Trophoblast cell (in vitro differentiated cells and primary cell): ENCODE measurements at regions not wholly inside any gene's neighbourhood (a gene's known extent, or its start where the extent isn't known, plus 50 kb on each side); places are given as distances from the start of the nearest gene placed in this dataset.
"Not testable (repeated sequence)": the region's sequence is repeated elsewhere in the genome, so short reads cannot be mapped to it uniquely, and the experiment has no call there.

Source experiments
- DNase-seq, 2 donors: peaks; one replicate each; pipeline ENCODE4 v3.0.0-alpha.2; 2016
- H2AFZ ChIP-seq: 2 replicates; pipeline ENCODE4 v1.6.1; 2013; ENCODE audit warnings: low read length, moderate library complexity, mild to moderate bottlenecking; ENCODE audit not compliant: insufficient read depth, poor library complexity
- H2AK5ac ChIP-seq: 2 replicates; pipeline ENCODE4 v1.6.1; 2013; ENCODE audit warnings: mild to moderate bottlenecking, low read length
- H2BK120ac ChIP-seq: 2 replicates; pipeline ENCODE4 v1.6.1; 2013; ENCODE audit warnings: low read length, mild to moderate bottlenecking, moderate library complexity; ENCODE audit not compliant: insufficient read depth, poor library complexity
- H2BK12ac ChIP-seq: 2 replicates; pipeline ENCODE4 v1.6.1; 2013; ENCODE audit warnings: mild to moderate bottlenecking, low read length, moderate library complexity
- H2BK5ac ChIP-seq: 2 replicates; pipeline ENCODE4 v1.6.1; 2013; ENCODE audit warnings: low read length, low read depth, moderate library complexity, mild to moderate bottlenecking; ENCODE audit not compliant: poor library complexity
- H3K14ac ChIP-seq: 2 replicates; pipeline ENCODE4 v1.6.1; 2013; ENCODE audit warnings: mild to moderate bottlenecking, low read length
- H3K18ac ChIP-seq: 2 replicates; pipeline ENCODE4 v1.6.1; 2013; ENCODE audit warnings: mild to moderate bottlenecking, low read length
- H3K23ac ChIP-seq: 2 replicates; pipeline ENCODE4 v1.6.1; 2013; ENCODE audit warnings: low read length
- H3K27ac ChIP-seq: 2 replicates; pipeline ENCODE4 v1.5.1; 2013; ENCODE audit warnings: low read depth, mild to moderate bottlenecking, inconsistent platforms, low read length, moderate library complexity
- H3K27me3 ChIP-seq: 2 replicates; pipeline ENCODE4 v1.6.1; 2013; ENCODE audit warnings: inconsistent platforms, mild to moderate bottlenecking, low read length, moderate library complexity; ENCODE audit not compliant: insufficient read depth
- H3K36me3 ChIP-seq, 2 experiments: 1 replicate in 1 of 2; 2 replicates in 1 of 2; pipeline ENCODE4 v1.6.1; 2013; ENCODE audit warnings: low read length in 2 of 2, mild to moderate bottlenecking in 2 of 2, moderate library complexity in 1 of 2; ENCODE audit not compliant: insufficient read depth in 2 of 2, control insufficient read depth in 1 of 2
- H3K4ac ChIP-seq: 2 replicates; pipeline ENCODE4 v1.6.1; 2013; ENCODE audit warnings: low read depth, mild to moderate bottlenecking, low read length, moderate library complexity
- H3K4me1 ChIP-seq, 2 experiments: 1 replicate in 1 of 2; 2 replicates in 1 of 2; pipeline ENCODE4 v1.6.1; 2013; ENCODE audit warnings: low read length in 2 of 2, mild to moderate bottlenecking in 2 of 2, moderate library complexity in 1 of 2; ENCODE audit not compliant: insufficient read depth in 2 of 2, control insufficient read depth in 1 of 2
- H3K4me2 ChIP-seq: 2 replicates; pipeline ENCODE4 v1.6.1; 2013; ENCODE audit warnings: inconsistent platforms, mild to moderate bottlenecking, low read length, moderate library complexity
- H3K4me3 ChIP-seq: 2 replicates; pipeline ENCODE4 v1.5.1; 2013; ENCODE audit warnings: mild to moderate bottlenecking, low read depth, low read length, inconsistent platforms
- H3K79me1 ChIP-seq: one replicate; pipeline ENCODE4 v1.6.1; 2013; ENCODE audit warnings: low read length
- H3K79me2 ChIP-seq: 2 replicates; pipeline ENCODE4 v1.6.1; 2013; ENCODE audit warnings: low read length, mild to moderate bottlenecking; ENCODE audit not compliant: control insufficient read depth, insufficient read depth, poor library complexity
- H3K9ac ChIP-seq: 2 replicates; pipeline ENCODE4 v1.6.1; 2013; ENCODE audit warnings: mild to moderate bottlenecking, low read length
- H3K9me3 ChIP-seq: 2 replicates; pipeline ENCODE4 v1.6.1; 2013; ENCODE audit warnings: low read depth, mild to moderate bottlenecking, control low read depth, inconsistent platforms, low read length; ENCODE audit not compliant: insufficient read depth
- H4K12ac ChIP-seq: 2 replicates; pipeline ENCODE4 v1.6.1; 2013; ENCODE audit warnings: low read depth, mild to moderate bottlenecking, low read length, moderate library complexity
- H4K8ac ChIP-seq: 2 replicates; pipeline ENCODE4 v1.6.1; 2013; ENCODE audit warnings: low read depth, mild to moderate bottlenecking, low read length, moderate library complexity
- H4K91ac ChIP-seq: one replicate; pipeline ENCODE4 v1.6.1; 2013; ENCODE audit warnings: low read depth, mild to moderate bottlenecking, low read length, moderate library complexity
- WGBS: extraction: QIAGEN DNeasy Blood & Tissue Kit; methylation state at CpG from one replicate; pipeline ENCODE4 v1.1.7; 2013; ENCODE audit warnings: missing lambda C conversion rate; ENCODE audit not compliant: insufficient read length, insufficient coverage; ENCODE audit errors: extremely low coverage; 5-methylcytosine and 5-hydroxymethylcytosine counted together

DNA sequence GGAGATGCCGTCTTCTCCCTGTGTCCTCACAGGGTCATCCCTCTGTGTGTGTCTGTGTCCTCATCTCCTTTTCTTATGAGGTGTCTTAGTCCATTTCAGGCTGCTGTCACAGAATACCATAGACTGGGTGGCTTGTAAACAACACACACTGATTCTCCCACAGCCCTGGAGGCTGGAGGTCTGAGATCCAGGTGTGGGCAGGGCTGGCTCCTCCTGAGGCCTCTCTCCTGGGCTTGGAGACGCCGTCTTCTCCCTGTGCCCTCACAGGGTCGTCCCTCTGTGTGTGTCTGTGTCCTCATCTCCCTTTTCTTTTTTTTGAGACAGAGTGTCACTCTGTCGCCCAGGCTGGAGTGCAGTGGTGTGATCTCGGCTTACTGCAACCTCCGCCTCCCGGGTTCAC, 75.9 kb downstream of the CRLF2 start:
- H2BK12ac ChIP-seq, H2AK5ac ChIP-seq, H3K27ac ChIP-seq, H4K8ac ChIP-seq, H3K9me3 ChIP-seq, DNase-seq, H3K4me1 ChIP-seq, H3K9ac ChIP-seq, H3K4ac ChIP-seq, H3K4me2 ChIP-seq, H3K23ac ChIP-seq, H2BK5ac ChIP-seq, H4K91ac ChIP-seq, H4K12ac ChIP-seq, H3K4me3 ChIP-seq, H2BK120ac ChIP-seq, H2AFZ ChIP-seq, H3K27me3 ChIP-seq, H3K79me2 ChIP-seq, H3K79me1 ChIP-seq, H3K14ac ChIP-seq, H3K36me3 ChIP-seq, H3K18ac ChIP-seq: not testable (repeated sequence)
- no CpG with 5 or more reads among the region's 8 CpGs for WGBS

DNA sequence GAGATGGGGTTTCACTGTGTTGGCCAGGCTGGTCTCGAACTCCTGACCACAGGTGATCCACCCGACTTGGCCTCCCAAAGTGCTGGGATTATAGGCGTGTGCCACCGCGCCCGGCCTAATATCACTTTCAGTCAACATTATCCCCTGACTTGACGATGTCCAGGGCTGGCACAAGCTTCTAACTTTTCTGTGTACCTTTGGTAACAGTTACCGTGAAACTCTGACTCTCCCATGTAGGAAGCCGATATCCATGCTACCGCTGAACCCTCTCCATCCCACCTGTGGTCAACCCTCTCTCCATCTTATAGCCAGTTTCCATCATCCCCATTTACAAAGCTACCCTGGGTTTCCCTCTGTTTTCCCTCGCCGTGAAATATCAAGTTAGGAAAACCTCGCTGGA, 77.5 kb downstream of the CRLF2 start:
- Histone ChIP-seq H3K14ac (no peak overlapping the region), H2AFZ (no peak overlapping the region), H3K18ac (no peak overlapping the region), H3K36me3 (no peaks in the 10 kb centered on the region), H4K12ac (no peak overlapping the region), H2BK120ac (no peak overlapping the region), H3K4ac (no peak overlapping the region), H3K27me3 (no peaks in the 10 kb centered on the region), H3K4me3 (no peak overlapping the region), H3K4me2 (no peak overlapping the region), H3K23ac (no peak overlapping the region), H4K8ac (no peak overlapping the region), H2BK5ac (no peak overlapping the region), H3K4me1 (no peaks in the 10 kb centered on the region), H3K9ac (no peak overlapping the region), H2BK12ac (no peak overlapping the region), H3K79me2 (no peaks in the 10 kb centered on the region), H3K9me3 (no peaks in the 10 kb centered on the region), H4K91ac (no peak overlapping the region), H3K79me1 (no peaks in the 10 kb centered on the region), H2AK5ac (no peak overlapping the region), H3K27ac (no peak overlapping the region)
- DNase-seq = no peak
- WGBS = no CpG with 5 or more reads among the region's 13 CpGs

DNA sequence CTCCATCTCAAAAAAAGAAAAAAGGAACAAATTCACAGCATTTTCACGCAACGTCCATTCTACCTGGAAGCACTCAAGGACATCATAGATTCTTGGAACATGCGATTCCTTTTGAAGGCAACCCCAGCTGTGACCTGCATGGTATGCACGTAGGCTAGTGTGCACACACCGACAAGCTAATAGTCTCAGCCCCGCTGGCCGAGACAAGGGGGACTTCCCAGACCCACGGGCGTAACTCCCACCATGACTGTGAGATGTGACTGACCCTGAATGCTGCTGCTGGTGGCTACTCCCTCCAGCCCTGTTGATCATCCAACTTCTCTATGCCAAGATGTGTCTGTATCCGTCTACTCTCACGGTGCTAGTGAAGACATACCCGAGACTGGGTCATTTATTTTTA, 78.3 kb downstream of the CRLF2 start:
- H3K27me3 ChIP-seq = no peaks in the 10 kb centered on the region
- H2AK5ac ChIP-seq = no peak overlapping the region
- no peak overlapping the region for H3K4me3 ChIP-seq
- H4K8ac ChIP-seq = no peak overlapping the region
- H3K14ac ChIP-seq = no peak overlapping the region
- no peak overlapping the region for H3K23ac ChIP-seq
- no peak overlapping the region for H2AFZ ChIP-seq
- no peak overlapping the region for H4K12ac ChIP-seq
- H3K36me3 ChIP-seq = no peaks in the 10 kb centered on the region
- no peaks in the 10 kb centered on the region for H3K79me1 ChIP-seq
- H3K18ac ChIP-seq = no peak overlapping the region
- no peak overlapping the region for H3K4me2 ChIP-seq
- no peak overlapping the region for H3K9ac ChIP-seq
- H2BK120ac ChIP-seq = no peak overlapping the region
- DNase-seq = no peak
- H2BK12ac ChIP-seq = no peak overlapping the region
- no peak overlapping the region for H3K4ac ChIP-seq
- no peaks in the 10 kb centered on the region for H3K4me1 ChIP-seq
- no CpG with 5 or more reads among the region's 12 CpGs for WGBS
- H2BK5ac ChIP-seq = no peak overlapping the region
- H3K9me3 ChIP-seq = no peaks in the 10 kb centered on the region
- no peaks in the 10 kb centered on the region for H3K79me2 ChIP-seq
- no peak overlapping the region for H3K27ac ChIP-seq
- no peak overlapping the region for H4K91ac ChIP-seq

DNA sequence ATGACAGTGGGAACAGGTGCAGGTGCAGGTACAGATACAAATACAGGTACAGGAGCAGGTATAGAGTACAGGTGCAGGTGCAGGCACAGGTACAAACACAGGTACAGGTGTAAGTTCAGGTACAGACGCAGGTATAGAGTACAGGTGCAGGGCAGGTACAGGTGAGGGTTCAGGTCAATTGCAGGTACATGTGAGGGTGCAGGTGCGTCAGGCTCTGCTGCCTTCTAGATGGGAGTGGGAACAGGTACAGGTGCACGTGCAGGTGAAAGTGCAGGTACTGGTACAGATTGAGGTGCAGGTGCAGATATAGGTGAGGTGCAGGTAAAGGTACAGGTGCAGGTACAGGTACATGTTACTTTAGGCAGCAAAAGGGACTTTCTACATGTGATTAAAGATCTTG, 85.7 kb downstream of the CRLF2 start:
- Histone ChIP-seq H4K91ac (no peak overlapping the region), H3K27ac (no peak overlapping the region), H3K23ac (no peak overlapping the region), H3K18ac (no peak overlapping the region), H3K4ac (no peak overlapping the region), H2AK5ac (no peak overlapping the region), H3K36me3 (no peaks in the 10 kb centered on the region), H4K8ac (no peak overlapping the region), H2BK12ac (no peak overlapping the region), H4K12ac (no peak overlapping the region), H3K79me1 (no peaks in the 10 kb centered on the region), H3K14ac (no peak overlapping the region), H3K9me3 (no peaks in the 10 kb centered on the region), H3K4me1 (no peaks in the 10 kb centered on the region), H3K27me3 (no peaks in the 10 kb centered on the region), H2AFZ (no peak overlapping the region), H3K4me2 (no peak overlapping the region), H2BK120ac (no peak overlapping the region), H3K9ac (no peak overlapping the region), H3K4me3 (no peak overlapping the region), H3K79me2 (no peaks in the 10 kb centered on the region), H2BK5ac (no peak overlapping the region)
- no peak for DNase-seq
- no CpG with 5 or more reads among the region's 3 CpGs for WGBS
